ENCODE measurements at regions not wholly inside any gene's neighbourhood (a gene's known extent, or its start where the extent isn't known, plus 50 kb on each side); places are given as distances from the start of the nearest gene placed in this dataset.

DNA sequence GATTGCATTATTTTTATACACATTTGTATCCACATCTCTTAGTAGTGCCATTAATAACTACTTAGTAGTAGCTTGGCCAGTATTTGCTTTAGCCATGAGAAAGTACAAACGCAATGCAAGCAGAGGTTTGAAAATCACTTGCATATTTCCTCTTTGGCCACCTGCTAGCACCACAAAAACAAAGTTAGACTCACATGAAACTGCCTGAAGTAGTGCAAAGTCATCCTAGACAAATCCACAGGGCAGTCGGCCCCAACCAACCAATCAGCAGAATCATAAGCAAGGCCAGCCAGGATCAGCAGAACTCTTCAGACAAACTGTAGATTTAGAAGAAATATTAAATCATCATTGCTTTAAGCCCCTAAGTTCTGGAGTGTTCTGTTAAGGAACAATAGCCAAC lies 135.2 kb upstream of the VGLL2 start:
- TF ChIP-seq, protein P1, sequence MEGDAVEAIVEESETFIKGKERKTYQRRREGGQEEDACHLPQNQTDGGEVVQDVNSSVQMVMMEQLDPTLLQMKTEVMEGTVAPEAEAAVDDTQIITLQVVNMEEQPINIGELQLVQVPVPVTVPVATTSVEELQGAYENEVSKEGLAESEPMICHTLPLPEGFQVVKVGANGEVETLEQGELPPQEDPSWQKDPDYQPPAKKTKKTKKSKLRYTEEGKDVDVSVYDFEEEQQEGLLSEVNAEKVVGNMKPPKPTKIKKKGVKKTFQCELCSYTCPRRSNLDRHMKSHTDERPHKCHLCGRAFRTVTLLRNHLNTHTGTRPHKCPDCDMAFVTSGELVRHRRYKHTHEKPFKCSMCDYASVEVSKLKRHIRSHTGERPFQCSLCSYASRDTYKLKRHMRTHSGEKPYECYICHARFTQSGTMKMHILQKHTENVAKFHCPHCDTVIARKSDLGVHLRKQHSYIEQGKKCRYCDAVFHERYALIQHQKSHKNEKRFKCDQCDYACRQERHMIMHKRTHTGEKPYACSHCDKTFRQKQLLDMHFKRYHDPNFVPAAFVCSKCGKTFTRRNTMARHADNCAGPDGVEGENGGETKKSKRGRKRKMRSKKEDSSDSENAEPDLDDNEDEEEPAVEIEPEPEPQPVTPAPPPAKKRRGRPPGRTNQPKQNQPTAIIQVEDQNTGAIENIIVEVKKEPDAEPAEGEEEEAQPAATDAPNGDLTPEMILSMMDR (conservative IDR thresholded peaks at IDR 0.05 in 1 of 2, IDR thresholded peaks at IDR 0.05 in 1 of 2; ENCODE audit: extremely low read depth in 1 of 2, insufficient read depth in 1 of 2, low read depth in 1 of 2, low read length in 2 of 2): no peak
- TF ChIP-seq EZH2 (IDR thresholded peaks at IDR 0.05; ENCODE audit: borderline replicate concordance, low read length): no peak
